ENCODE measurements at regions not wholly inside any gene's neighbourhood (a gene's known extent, or its start where the extent isn't known, plus 50 kb on each side); places are given as distances from the start of the nearest gene placed in this dataset.
"Not testable (repeated sequence)": the region's sequence is repeated elsewhere in the genome, so short reads cannot be mapped to it uniquely, and the experiment has no call there.

DNA sequence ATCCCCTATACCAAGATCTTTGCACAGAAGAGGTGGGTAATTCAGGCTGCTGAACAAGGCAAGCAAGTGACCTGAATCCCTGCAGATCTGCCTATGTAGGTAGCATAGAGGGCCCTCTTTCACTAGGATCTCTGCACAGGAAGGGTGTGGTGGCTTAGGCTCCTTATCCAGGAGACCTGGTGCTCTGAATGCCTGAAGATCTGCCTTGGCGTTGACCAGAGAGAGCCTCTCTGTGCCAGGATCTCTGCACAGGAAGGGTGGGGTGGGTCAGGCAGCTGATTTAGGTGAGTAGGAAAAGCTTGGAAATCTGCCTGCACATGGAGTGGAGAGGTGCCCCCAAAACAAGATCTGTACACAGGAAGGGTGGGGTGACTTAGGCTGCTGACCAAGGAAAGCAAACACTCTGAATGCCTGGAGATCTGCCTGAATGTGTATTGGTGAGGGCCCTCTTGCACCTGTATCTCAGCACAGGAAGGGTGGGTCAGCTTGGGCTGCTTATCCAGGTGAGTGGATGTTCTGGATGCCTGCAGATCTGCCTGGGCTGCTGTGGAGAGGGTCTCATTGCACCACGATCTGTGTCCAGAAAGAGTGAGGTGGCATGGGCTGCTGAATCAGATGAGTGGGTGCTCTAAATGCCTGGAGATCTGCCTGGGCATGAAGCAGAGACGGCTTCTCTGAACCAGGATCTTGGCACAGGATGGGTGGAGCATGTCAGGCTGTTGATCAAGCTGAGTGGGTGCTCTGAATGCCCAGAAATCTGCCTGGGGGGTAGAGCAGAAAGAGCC is 365.9 kb downstream of the DMAC1 start:
- no peak for DNase-seq (ENCODE audit: extremely low read depth in 1 of 11, low read depth in 9 of 11, low spot score in 4 of 11)

DNA sequence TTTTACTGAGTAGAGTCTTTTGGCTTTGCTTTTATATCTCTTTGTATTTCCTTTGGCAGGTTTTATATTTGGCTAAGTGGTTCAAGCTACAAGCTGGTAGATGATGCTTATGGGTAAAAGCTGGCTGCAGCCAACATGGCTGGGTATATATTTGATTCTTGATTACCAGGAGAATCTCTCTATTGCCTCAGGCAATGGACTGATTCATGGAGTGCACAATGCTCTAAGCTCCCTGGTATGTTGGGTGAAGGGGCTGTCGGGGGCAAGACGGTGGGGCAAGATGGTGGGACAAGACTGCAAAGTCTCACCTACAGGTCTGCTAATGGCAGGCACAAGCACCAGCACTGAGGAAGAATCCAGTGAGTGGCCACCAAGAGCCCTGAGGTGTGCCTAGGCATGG is 366.6 kb downstream of the DMAC1 start:
- no peak for DNase-seq (ENCODE audit: extremely low read depth in 1 of 11, low read depth in 9 of 11, low spot score in 4 of 11)

DNA sequence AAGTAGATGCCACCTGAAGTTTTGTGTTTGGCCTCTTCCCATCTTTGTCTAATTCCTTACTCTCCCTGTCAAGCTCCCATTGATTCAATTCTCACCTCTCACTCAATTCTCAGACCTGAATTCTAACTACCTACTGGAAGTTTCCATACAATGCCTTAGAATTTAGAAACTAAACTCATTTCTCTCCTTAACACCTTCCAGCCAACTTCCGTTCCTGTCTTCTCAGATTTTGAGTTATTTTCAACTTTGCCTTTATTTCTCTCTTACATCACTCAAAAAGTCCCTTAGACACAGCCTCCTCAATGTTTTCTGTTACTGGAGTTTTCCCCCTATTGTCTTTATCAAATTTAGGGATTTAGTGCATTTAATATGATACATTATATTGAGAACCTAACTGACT is 382.2 kb downstream of the DMAC1 start:
- not testable (repeated sequence) for DNase-seq (ENCODE audit: extremely low read depth in 1 of 11, low read depth in 9 of 11, low spot score in 4 of 11)

DNA sequence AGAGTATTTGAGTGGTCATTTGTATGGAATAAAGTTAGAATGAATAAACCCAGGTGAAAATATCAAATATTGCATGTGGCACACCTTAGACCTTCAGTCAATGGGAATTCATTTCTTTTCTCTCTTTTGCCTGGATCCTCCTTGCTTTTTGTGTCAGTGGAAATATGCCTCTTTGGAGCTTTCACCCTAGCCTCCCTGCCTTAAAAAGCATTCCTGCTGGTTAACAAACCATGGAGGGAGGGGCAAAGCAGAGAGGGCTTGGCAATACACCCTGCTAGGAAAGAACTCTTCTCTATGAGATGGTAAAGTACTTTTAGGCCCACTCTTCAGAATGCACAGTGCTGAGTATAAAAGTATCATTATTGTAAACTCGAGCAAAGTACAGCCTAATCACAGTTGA is 383.7 kb downstream of the DMAC1 start:
- DNase-seq (ENCODE audit: extremely low read depth in 1 of 11, low read depth in 9 of 11, low spot score in 4 of 11): peak in 1 of 11 donors; percentile 24

DNA sequence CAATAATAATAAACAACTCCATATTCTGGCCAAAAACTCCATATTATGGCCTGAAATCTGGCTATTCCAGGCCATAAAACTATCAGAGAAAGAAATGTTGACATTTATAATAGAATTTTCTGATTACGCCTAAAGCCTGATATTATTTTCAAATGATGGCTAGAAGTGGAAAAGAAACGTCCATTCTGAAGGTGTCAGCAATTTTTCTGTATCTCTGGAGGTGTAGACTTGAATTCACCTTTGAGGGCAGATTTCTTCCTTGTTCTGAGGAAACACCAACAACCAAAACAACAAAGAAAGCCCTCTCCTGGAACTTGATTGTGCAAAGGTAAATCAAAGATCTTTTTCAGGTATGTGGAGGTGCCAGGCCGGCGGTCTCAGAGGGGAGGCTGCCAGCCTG is 390.7 kb downstream of the DMAC1 start:
- DNase-seq (ENCODE audit: extremely low read depth in 1 of 11, low read depth in 9 of 11, low spot score in 4 of 11): no peak

DNA sequence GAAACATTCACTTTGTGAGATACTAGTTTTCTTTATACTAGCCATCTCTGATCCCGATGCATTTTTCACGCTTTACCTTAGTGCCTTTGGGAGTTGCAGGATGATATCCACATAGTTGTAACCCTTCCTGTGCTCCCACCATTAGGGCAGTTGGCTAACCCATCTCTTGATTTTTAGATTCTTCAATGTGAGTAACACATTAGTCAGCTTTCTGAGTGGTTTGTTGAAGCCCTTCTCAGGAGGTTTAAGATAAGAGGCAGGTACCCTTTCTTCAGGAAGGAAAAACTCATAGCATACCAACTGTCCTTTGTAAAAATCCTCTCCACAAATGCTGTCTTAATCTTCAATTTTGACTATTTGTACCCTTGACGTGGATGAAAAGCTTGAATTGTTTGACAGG is 392.3 kb downstream of the DMAC1 start:
- no peak for DNase-seq (ENCODE audit: extremely low read depth in 1 of 11, low read depth in 9 of 11, low spot score in 4 of 11)

DNA sequence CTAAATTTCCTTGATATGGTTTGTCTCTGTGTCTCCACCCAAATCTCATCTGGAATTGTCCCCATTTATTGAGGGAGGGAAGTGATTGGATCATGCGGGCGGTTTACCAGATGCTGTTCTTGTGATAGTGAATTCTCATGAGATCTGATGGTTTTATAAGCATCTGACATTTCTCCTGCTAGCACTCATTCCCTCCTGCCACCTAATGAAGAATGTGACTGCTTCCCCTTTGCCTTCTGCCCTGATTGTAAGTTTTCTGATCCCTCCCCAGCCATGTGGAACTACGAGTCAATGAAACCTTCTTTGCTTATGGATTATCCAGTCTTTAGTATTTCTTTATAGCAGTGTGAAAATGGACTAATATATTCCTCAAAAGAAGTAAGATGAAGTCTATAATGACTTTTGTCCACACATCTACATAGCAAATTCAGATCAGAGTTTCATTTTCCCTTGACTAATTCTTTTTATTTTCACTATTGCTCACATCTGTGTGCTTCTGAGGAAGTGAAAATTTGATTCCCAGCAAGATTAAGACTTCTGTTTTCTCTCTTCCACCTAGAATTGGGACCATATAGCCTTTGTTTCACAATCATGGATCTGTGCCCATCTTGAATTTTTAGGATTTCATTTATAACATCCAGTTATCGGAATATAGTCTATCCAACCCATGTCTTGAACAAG is 393.5 kb downstream of the DMAC1 start:
- DNase-seq (ENCODE audit: extremely low read depth in 1 of 11, low read depth in 9 of 11, low spot score in 4 of 11): no peak

DNA sequence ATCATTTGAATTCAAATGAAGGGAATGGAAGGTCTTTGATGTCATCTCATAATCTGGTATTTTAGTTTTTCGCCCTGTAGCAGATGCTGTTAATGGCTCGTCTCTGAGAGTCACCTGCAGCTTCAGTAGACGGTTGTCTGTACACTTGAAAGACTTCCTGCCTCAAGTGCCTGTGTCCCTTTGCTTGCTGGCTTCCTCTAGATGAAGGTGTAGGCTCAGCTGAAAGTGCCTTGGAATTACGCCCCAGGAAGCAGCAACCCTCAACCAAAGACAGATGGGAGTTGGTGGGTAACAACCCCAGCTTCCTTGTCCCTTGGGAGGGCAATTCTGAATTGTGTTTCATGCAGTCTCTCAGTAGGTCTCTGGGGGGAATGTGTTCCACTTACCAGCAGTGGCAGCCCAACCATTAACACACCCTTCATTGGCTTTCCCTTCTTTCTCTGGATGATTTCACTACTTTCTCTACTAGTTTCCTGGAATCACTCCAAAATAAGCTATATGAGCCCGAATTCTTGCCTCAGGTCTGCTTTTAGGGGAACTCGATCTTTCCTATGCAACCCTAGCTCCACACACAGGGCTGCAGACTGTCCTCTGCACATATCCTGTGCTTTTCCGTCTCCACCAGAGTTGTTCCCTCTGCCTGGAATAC is 395.6 kb downstream of the DMAC1 start:
- no peak for DNase-seq (ENCODE audit: extremely low read depth in 1 of 11, low read depth in 9 of 11, low spot score in 4 of 11)

DNA sequence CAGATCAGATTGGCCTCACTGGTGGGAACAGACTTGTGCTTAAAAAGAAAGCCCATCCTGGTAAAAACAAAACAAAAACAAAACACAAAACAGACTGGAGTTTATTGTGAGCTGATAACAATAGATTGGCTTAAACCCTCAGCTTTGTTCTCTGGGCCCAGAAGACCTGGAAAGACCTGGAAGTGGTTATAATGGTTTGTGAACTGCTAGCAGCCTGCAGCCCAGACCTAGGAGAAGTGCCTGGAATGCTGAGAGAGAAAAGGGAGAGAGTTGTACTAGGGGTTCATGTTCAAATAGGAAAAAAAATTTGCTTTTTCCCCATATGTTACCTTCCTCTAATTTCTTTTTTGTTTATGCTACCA is 396.6 kb downstream of the DMAC1 start:
- DNase-seq (ENCODE audit: extremely low read depth in 1 of 11, low read depth in 9 of 11, low spot score in 4 of 11): no peak

DNA sequence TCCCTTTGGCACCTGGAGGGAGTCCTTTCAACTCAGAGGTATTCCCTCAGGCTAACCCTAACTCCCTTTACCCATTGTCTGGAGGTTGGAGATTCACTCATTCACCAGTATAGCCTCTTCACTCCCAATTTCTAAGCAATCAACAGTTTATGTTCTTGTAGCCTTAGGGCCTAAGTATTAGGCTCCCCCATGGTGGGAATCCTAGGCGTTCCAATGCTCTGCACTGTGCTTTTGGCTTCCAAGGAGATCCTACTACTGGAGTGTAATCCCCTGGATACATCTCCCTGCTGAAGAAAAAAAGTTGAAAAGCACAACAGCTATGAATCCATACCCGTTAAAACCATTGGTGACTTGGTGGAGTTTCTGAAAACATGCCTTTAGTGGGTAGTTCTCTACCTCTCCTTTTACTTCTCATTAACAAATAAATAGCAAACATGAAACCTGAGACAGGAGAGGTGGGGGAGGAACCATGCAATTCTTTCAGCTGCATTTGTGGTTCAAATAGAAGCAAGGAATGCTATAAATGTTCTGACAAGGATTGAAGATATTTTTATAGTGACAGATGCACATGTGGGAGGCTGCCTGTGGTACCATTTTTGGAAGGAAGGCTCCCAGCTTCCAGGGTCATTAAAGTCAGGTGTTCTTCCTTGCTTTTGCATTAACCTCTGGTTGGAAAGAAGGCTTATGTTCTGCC is 397.1 kb downstream of the DMAC1 start:
- DNase-seq (ENCODE audit: extremely low read depth in 1 of 11, low read depth in 9 of 11, low spot score in 4 of 11): peak in 2 of 11 donors; percentile 30 to 33

DNA sequence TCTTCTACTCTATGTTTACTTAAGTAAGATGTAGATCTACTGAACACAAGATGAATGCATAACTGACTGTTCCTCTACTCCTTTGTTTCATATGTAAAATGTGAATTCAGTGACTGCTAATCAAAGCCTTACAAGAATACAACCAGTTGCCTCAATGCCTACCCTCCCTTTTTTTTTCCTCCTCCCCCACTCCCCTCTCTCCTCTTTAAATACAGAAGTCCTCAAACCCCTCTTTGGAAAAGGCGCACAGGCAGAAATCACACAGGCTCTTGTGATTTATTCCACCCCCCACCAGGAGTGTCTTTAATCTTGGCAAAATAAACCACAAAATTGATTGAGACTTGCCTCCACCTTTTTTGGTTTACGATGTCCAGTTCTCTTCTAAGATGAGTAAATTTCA is 398.5 kb downstream of the DMAC1 start:
- DNase-seq (ENCODE audit: extremely low read depth in 1 of 11, low read depth in 9 of 11, low spot score in 4 of 11): no peak

DNA sequence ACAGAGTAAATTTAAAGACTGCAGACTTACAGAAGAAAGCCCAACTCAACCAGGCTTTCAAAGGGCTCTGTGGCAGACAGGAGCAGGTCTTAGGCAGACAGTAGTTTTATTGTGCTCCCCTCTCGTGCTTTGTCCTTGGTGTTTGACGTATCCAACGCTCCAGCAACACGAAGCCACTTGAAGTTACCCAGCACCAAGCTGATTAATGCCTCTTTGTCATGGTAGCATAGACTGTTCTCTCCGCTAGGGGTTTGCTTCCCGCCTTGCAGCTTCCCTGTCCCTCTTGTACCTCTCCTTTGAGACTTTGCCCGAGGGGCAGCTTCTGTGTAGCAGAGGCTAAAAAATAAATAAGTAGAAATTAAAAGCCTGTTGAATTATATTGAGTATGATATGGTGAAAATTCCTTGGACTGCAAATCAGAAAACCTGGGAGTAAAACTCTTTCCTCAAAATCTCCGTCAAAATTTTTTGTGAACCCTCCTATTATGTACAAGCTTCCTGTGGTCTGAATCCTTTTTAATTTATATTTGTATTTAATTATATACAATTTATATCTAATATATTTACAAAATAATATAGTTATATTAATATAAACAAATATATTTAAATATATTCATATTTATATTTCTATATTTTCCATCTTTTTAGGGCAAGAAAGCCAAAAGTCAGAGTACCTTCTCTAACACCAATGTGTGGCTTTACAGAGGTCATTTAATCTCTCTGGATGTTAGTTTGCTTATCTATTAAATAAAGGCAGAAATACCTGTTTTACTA is 405.4 kb downstream of the DMAC1 start:
- no peak for DNase-seq (ENCODE audit: extremely low read depth in 1 of 11, low read depth in 9 of 11, low spot score in 4 of 11)

DNA sequence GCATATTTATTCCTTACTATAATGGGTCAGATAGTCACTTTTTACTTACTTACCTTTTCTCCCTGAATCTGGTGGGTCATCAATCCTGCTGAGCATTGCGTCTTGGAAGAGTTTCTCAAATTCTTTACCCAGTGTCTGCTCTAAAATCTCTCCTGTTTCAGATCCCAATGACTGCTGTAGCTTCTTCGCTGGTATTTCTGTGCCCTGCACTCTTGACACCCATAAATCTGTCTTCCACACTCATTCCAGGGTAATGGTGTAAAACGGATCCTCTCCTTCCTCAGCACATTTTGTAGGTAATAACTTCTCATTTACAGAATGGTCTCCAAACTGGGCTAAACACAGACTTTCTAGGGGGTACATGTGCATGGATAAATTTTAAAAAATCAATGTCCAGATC is 407.4 kb downstream of the DMAC1 start:
- DNase-seq (ENCODE audit: extremely low read depth in 1 of 11, low read depth in 9 of 11, low spot score in 4 of 11): peak in 8 of 11 donors; percentile 41 to 82 (median 65)

DNA sequence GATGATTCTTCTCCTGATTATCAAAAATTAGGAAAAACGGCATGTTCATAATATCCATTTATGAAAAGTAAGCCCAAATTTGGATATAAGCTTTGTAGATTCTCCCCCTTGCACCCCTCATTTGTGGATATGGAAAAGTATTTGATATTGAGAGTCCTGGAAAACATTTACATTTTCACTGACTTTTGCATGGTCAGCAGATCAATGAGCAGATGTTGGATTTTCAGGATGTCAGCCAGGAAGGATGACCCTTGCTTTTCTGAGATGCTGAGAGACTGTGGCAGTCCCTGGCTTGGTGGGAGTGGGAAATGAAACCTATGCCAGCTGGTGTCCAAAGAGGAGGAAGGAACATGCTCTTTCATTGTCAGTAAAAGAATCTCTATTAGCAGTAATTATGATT is 410.8 kb downstream of the DMAC1 start:
- DNase-seq (ENCODE audit: extremely low read depth in 1 of 11, low read depth in 9 of 11, low spot score in 4 of 11): no peak

DNA sequence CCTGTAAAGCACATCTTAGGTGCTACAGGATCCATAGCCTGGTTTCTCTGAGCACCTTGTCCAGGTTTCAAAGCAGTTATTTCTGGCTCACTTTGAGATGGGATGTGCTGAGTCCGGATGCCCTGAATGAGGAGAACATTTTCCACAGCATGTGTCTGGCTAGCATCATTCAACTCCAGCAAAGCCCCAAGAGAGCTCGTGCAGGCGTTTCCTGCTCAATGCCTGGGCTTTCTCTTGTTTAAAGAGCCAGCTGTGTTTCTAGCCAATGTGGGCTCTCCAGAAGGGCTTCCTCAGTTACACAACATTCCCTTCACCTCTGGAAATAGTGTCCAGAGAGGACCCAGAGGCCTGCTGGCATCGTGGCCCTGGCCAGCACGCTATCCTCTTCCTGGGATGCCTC is 411.7 kb downstream of the DMAC1 start:
- no peak for DNase-seq (ENCODE audit: extremely low read depth in 1 of 11, low read depth in 9 of 11, low spot score in 4 of 11)

DNA sequence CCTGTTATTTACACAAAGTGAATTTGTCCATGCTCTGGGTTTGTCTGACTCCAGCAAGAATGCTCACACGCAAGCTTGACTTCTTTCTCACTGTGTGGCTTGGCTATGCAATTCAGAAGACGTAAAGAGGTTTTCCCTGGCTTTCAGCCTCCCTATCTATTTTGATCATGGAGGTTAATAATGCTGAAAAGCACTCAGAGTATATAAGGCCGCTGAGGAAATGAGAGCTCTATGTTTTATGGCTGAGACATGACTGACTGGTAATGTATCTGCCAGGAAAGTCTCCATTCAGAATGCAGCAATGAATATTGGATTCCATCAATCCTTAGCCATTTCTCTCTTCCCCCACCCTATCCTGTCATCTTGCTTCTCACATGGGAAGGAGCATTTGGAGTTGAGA is 417.3 kb downstream of the DMAC1 start:
- DNase-seq (ENCODE audit: extremely low read depth in 1 of 11, low read depth in 9 of 11, low spot score in 4 of 11): no peak

DNA sequence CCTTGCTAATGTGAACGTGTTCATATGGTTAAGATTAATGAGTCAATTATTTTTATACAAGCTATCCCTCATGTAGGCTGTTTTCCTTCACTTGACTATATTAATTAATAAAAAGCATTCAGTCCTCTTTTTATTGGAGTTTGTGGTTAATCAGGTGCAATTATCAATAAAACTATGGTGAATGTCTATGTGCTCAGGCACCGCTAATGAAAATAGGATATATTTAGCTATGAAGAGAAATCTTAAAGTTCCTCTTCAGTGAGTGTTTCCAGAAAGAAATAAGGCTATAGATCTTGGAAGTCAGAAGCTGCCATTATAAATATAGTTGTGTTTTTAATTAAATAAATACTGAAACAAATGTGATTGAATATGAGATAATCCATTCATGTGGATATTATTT is 422.1 kb downstream of the DMAC1 start:
- DNase-seq (ENCODE audit: extremely low read depth in 1 of 11, low read depth in 9 of 11, low spot score in 4 of 11): no peak

DNA sequence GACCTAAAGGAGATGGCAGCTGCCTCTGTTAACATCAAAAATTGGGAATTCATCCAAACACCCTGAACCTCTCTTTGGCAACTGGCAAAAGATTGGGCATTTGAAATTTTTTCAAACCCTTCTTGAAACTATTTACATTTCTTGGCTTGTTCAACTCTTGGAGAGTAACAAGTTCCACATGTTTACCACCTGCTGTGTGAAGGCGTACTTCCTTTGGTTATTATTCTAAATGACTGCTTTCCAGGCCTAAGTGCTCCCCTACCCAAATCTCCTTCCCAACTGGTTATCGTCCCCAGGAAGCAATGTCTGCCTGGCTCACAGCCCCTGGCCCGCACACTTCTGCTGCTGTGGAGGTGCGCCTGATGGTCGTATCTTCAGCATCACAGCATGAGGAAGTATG is 422.7 kb downstream of the DMAC1 start:
- DNase-seq (ENCODE audit: extremely low read depth in 1 of 11, low read depth in 9 of 11, low spot score in 4 of 11): peak in 1 of 11 donors; percentile 37

DNA sequence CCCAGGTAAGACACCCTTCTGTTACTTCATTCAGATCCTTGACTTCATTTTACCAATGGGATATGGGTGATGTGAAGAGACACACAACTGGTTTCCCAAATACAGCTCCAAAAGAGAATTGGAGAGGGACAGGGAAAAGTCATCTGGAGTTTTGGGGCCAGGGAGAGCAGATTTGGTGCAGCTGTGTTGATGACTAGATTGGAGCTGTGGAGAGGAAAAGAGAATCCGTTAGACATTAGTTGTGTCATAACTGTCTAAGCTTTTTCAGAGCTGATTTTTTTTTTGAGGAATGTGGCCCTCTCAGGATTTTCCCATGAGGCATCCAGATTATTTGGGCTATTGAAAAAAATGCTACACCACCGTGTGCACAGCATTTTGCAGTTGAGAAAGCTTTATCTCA is 423.4 kb downstream of the DMAC1 start:
- DNase-seq (ENCODE audit: extremely low read depth in 1 of 11, low read depth in 9 of 11, low spot score in 4 of 11): no peak

Measured in renal cortex interstitium (tissue), 11 donors.